ENCODE measurements at regions not wholly inside any gene's neighbourhood (a gene's known extent, or its start where the extent isn't known, plus 50 kb on each side); places are given as distances from the start of the nearest gene placed in this dataset.

DNA sequence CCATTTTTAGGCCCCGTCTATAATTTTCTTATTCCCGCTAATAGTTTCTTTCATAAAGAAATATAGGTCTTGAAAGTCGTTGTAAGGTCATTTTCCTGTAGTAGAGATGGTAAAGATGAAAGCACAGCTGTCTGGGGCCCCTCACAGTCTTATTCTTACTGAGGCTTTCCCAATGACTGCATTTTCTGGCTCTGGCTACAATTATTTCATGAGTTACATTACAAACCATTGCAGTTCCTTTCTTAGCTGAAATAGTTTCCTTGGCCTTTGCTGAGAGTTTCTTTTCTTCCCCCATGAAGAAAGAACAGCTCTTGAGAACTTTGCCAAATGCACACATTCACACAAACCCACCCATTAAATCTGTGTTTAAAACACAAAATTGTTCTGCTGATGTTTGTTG, 113.0 kb downstream of the DYRK2 start:
- no peaks in the 10 kb centered on the region for H3K9me3 Mint-ChIP-seq
- intact Hi-C loops (cut with micrococcal nuclease): no loop called here
- CTCF ChIA-PET: interaction anchor here (0.7 kb wide), 1 partner anchor 171 kb away, joined by 6 read pairs; no protein-coding TSS in a partner anchor

DNA sequence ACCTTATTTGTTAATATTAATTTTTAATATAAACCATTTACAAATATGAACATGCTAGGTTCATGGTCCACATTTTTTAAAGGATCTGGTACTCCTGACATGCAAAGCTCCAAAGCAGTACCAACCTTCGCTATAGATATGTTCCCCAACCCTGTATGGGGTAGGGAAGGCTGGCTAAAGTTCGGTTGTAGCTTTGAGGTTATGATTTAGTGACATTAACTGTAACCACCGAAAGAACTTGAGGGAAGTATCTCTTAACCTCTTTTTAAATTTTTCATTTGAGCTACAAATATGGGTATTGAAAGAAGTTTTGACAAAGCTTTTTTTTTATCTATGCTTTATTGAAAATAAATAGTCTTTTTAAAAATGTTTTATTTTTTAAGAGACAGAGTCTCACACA, 115.5 kb downstream of the DYRK2 start:
- intact Hi-C loops (cut with micrococcal nuclease): no loop called here
- Mint-ChIP-seq H3K4me1 (ENCODE audit: low read depth) (peaks cover 20% of the 10 kb centered on the region), H3K27me3 (ENCODE audit: low read depth) (no peaks in the 10 kb centered on the region), H3K27ac (no peak overlapping the region), H3K4me3 (no peak overlapping the region), H3K36me3 (ENCODE audit: low read depth) (no peaks in the 10 kb centered on the region), H3K9me3 (no peaks in the 10 kb centered on the region)
- DNase-seq: no peak
- CTCF ChIA-PET: interaction anchor here (0.6 to 1.6 kb wide), 4 partner anchors 12 to 823 kb away, joined by 3 to 4 read pairs (median 3); no protein-coding TSS in a partner anchor

More for the DNA sequence above, 113.0 kb downstream of the DYRK2 start:
- no peaks in the 10 kb centered on the region for H3K27me3 Mint-ChIP-seq (ENCODE audit: low read depth)
- H3K27ac Mint-ChIP-seq: no peak overlapping the region
- peaks cover 32% of the 10 kb centered on the region for H3K4me1 Mint-ChIP-seq (ENCODE audit: low read depth)
- no peak for DNase-seq
- H3K36me3 Mint-ChIP-seq (ENCODE audit: low read depth): no peaks in the 10 kb centered on the region
- no peak overlapping the region for H3K4me3 Mint-ChIP-seq

DNA sequence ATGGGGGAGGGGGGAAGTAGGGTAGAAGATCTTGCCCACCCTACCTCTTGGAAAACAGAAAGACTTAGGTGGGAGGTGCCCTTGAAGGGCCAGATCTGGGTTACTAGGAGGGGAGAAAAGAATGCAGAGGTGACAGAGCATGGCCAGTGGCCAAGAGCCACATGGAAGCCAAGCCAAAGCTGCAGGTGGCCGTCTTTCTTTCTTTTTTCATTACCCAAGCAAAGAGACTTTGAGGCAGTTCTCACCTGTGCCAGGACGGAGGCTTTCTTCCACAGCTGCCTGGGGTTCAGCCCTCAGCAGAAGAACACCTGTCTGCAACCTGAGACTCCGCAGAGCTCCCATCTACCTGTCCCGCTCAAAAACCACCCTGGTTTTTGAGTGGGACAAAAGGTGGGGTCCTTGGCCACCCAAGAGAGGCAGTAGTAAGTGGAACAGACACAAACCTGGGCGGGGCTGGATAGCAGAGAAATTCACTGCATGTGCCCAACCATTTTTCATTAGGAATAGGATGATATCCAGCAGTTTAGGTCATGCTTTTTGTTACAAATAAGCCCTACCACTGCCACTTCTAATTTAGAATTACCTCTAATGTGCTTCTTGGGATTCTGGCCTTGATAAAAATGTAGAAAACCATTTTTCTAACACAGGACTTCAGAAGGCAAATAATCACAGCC, 116.5 kb downstream of the DYRK2 start:
- H3K9me3 Mint-ChIP-seq: no peaks in the 10 kb centered on the region
- H3K27me3 Mint-ChIP-seq (ENCODE audit: low read depth): no peaks in the 10 kb centered on the region
- no peaks in the 10 kb centered on the region for H3K36me3 Mint-ChIP-seq (ENCODE audit: low read depth)

DNA sequence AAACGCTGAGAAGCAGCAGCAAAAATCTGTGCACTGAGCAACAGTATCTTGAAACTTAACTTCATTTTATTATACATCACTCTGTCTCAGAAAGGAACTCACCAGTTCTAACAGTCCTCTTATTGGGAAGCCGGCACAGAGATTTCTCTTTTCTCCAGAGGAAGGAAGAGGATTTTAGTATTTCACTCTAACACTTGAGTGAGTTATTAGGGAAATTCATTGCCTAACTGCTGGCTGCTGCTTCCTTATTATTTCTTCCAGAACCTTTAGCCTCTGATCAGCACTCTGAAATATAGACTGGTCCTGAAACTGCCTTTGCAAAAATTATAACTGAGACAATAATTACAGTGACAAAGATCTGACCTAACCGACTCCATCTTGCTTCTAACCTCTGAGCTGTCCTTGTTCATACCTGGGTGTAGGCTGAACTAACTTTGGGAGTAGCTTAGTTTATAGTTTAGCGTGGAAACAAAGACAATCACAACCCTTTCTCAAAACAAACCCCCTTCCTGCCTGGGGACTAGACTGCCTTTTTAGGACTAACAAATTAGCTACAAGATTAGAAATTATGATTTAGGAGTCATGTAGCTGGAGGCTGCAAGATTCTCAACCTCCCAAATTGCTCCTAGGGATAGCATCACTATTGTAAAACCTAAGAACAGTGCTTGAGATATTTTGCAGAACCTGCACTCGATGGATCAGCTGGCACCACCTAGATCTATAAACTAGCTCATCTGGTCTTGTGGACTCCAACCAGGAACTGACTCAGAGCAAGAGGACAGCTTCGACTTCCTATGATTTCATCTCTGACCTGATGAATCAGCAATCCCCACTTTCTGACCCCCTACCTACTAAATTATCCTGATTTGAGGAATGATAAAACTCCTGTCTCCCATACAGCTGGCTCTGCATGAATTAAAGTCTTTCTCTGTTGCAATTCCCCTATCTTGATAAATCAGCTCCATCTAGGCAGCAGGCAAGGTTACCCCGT, 117.5 kb downstream of the DYRK2 start:
- CTCF ChIA-PET: interaction anchor here (0.7 kb wide), 1 partner anchor 383 kb away, joined by 3 read pairs; no protein-coding TSS in a partner anchor
- DNase-seq: no peak
- H3K27me3 Mint-ChIP-seq (ENCODE audit: low read depth): no peaks in the 10 kb centered on the region
- no peak overlapping the region for H3K27ac Mint-ChIP-seq
- no peaks in the 10 kb centered on the region for H3K36me3 Mint-ChIP-seq (ENCODE audit: low read depth)
- no peak overlapping the region for H3K4me3 Mint-ChIP-seq
- no peaks in the 10 kb centered on the region for H3K4me1 Mint-ChIP-seq (ENCODE audit: low read depth)
- H3K9me3 Mint-ChIP-seq: no peaks in the 10 kb centered on the region
- intact Hi-C loops (cut with micrococcal nuclease): no loop called here

More for the DNA sequence above, 116.5 kb downstream of the DYRK2 start:
- H3K4me3 Mint-ChIP-seq: no peak overlapping the region
- no peak for DNase-seq
- intact Hi-C loops (cut with micrococcal nuclease): no loop called here
- H3K4me1 Mint-ChIP-seq (ENCODE audit: low read depth): peaks cover 10% of the 10 kb centered on the region
- no peak overlapping the region for H3K27ac Mint-ChIP-seq
- CTCF ChIA-PET: interaction anchor here (1.6 kb wide), 1 partner anchor 10 kb away, joined by 4 read pairs; no protein-coding TSS in a partner anchor

DNA sequence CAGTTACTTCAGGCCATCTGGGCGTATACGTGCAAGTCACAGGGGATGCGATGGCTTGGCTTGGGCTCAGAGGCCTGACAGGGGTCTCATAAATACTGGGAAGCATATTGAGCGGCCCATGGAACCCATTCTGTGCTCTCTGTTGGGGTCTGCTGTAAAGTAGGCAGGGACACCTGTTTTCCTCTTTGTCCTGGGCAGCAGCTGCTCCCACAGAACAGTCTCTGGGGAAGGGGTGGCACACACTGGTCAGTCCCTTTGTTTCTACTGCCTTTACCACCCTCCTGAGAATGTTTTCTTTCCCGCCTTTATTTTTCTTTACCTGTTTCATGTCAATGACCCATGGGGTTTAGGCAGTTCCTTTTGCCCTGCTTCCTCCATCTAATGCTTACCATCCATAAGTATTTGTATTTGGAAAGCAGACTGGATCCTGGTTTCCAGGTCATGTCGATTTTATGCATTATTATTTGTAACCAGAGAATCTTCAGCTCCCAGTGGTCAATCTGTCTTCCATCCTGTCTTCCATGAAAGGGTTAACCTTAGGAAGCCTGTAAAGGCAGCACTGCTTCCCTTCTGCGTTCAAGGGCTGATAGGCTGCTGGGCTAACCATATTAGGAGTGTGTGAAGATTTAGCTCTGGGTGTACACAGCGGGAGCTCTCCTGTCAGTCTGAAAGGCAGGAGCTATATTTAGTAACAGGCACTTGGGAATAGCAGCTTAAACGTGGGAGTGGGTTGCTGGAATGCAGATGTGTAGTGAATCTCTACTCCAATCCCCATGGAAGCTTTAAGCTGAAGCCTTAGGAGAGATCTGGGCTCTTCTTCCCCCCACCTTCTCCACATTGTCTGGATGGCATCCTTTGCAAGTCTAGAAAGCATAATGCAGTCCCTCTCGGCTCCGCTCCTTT, 124.0 kb downstream of the DYRK2 start:
- intact Hi-C loops (cut with micrococcal nuclease): no loop called here

DNA sequence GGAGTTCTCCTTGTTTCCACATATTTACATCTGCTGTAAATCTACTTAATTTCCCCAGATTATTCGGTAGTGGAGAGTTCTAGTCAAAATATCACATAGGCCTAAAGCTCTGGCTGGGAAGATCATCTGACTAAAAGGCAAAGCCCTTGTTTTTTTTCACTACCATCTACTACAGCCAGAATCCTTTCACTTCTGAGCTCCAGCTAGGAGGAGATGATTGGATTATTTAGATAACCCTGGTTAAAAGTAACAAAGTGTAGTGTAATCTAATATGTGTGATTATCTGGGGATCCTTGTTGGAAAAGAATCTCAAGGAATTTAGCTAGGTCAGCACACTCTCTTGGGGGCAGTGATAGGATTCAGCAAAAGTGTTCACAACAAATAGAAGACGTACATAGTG, 125.4 kb downstream of the DYRK2 start:
- Mint-ChIP-seq H3K4me3 (no peak overlapping the region), H3K36me3 (ENCODE audit: low read depth) (no peaks in the 10 kb centered on the region), H3K27me3 (ENCODE audit: low read depth) (no peaks in the 10 kb centered on the region), H3K27ac (no peak overlapping the region), H3K9me3 (peaks cover 2% of the 10 kb centered on the region), H3K4me1 (ENCODE audit: low read depth) (no peaks in the 10 kb centered on the region)
- CTCF ChIA-PET: interaction anchor here (0.9 to 1.5 kb wide), 2 partner anchors 11 to 169 kb away, joined by 4 read pairs; no protein-coding TSS in a partner anchor
- no peak for DNase-seq
- intact Hi-C loops (cut with micrococcal nuclease): no loop called here

More for the DNA sequence above, 124.0 kb downstream of the DYRK2 start:
- H3K36me3 Mint-ChIP-seq (ENCODE audit: low read depth): no peaks in the 10 kb centered on the region
- H3K4me1 Mint-ChIP-seq (ENCODE audit: low read depth): no peaks in the 10 kb centered on the region
- no peaks in the 10 kb centered on the region for H3K27me3 Mint-ChIP-seq (ENCODE audit: low read depth)
- H3K4me3 Mint-ChIP-seq: no peak overlapping the region
- no peak overlapping the region for H3K27ac Mint-ChIP-seq
- DNase-seq: no peak
- CTCF ChIA-PET: interaction anchor here (0.6 kb wide), 1 partner anchor 24 kb away, joined by 3 read pairs; no protein-coding TSS in a partner anchor
- H3K9me3 Mint-ChIP-seq: peaks cover 2% of the 10 kb centered on the region

DNA sequence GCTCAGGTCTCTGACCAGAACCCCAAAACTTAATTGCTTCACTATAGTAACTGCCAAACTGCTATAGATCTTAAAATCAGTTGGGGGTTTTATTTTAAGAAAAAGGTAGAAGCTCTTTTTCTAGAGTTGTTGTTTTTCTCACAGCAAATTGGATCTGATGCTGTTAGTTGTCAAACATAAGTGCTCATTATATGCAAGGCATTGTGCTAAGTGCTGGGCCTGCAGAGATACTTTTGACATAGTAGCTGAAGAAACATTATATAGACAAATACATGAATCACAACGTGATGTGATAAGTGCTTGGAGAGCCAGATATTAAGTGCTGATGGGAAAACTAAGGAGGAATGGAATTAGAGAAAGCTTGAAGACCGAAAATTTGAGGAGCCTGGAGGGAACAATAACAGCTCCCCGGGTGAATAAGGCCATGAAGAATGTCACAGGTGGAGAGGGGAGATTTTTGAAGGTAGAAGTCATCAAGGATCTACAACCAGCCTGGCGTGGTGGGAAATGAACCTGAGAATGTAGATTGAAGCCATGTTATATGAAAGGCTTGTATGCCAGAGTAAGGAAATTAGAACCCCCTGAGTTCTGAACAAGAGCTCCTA, 126.5 kb downstream of the DYRK2 start:
- intact Hi-C loops (cut with micrococcal nuclease): no loop called here
- H3K36me3 Mint-ChIP-seq (ENCODE audit: low read depth): no peaks in the 10 kb centered on the region
- no peak overlapping the region for H3K27ac Mint-ChIP-seq
- CTCF ChIA-PET: interaction anchor here (0.8 to 1.5 kb wide), 3 partner anchors 11 to 168 kb away, joined by 3 to 4 read pairs (median 4); no protein-coding TSS in a partner anchor
- no peaks in the 10 kb centered on the region for H3K4me1 Mint-ChIP-seq (ENCODE audit: low read depth)
- DNase-seq: no peak
- H3K9me3 Mint-ChIP-seq: peaks cover 2% of the 10 kb centered on the region
- no peaks in the 10 kb centered on the region for H3K27me3 Mint-ChIP-seq (ENCODE audit: low read depth)
- H3K4me3 Mint-ChIP-seq: no peak overlapping the region

DNA sequence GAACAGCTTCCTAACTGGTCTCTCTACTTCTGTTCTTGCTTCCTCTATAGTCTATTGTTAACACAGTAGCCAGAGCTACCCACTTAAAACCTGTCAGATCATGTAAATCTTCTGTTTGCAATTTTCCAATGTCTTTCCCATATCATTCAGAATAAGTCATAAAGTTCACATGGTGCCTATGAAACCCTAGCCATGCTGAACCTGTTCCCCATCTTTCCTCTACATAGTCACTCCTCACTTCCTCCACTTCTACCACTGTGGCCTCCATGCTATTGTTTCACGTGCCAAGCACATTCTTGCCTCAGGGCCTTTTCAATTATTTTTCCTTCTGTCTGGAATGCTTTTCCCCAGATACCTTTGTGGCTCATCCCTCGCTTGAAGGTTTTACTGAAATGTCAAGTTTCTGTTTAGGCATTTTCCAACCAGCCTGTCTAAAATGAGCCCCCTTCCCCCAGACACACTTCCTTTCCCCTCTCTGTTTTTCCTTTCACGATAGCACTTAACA, 132.1 kb downstream of the DYRK2 start:
- no peaks in the 10 kb centered on the region for H3K27me3 Mint-ChIP-seq (ENCODE audit: low read depth)
- intact Hi-C loops (cut with micrococcal nuclease): no loop called here
- CTCF ChIA-PET: no interaction called here
- peaks cover 2% of the 10 kb centered on the region for H3K9me3 Mint-ChIP-seq
- H3K36me3 Mint-ChIP-seq (ENCODE audit: low read depth): no peaks in the 10 kb centered on the region
- no peak overlapping the region for H3K4me3 Mint-ChIP-seq
- no peak for DNase-seq
- H3K4me1 Mint-ChIP-seq (ENCODE audit: low read depth): peaks cover 27% of the 10 kb centered on the region
- no peak overlapping the region for H3K27ac Mint-ChIP-seq

DNA sequence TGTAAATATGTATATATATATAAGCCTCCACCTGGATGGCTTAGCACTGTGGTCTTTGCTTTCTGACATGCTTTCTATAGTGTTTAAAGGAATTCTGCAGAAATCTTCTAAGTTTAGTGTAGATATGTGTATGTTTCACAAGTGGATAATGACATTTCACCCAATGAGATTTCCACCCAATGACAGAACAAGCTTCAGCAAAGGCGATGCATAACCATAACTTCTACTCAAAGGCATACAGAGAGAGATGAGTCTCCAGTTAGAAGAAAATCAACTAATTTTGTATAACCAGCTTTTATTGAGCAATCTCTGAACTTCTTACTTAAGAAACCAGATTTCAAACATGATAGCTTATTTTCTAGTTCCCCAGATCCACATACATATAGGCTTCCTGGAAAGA, 134.0 kb downstream of the DYRK2 start:
- Mint-ChIP-seq H3K9me3 (no peaks in the 10 kb centered on the region), H3K4me1 (ENCODE audit: low read depth) (peaks cover 30% of the 10 kb centered on the region), H3K27ac (no peak overlapping the region), H3K36me3 (ENCODE audit: low read depth) (no peaks in the 10 kb centered on the region), H3K4me3 (no peak overlapping the region), H3K27me3 (ENCODE audit: low read depth) (no peaks in the 10 kb centered on the region)
- DNase-seq: no peak
- CTCF ChIA-PET: interaction anchor here (0.6 to 0.7 kb wide), 2 partner anchors 10 to 18 kb away, joined by 3 to 4 read pairs; no protein-coding TSS in a partner anchor
- intact Hi-C loops (cut with micrococcal nuclease): no loop called here

DNA sequence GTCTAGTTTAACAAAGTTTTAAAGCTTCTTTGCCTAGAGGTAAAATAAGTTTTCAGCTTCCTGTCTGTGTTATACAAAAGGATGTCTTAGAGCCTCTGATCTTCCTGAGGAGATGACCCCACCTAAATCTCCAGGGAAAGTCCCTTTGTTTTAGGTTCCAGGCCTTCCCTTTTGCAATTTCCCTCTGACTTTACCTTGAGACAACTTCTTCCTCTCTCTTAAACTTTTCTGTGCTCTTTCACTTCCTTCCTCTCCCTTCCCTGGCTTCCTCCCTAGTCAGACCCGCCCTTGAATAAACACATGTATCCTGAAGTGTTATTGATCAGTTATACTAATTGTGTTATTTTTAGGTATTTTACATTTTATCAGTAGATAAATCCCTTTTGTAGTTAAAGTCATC, 134.8 kb downstream of the DYRK2 start:
- intact Hi-C loops (cut with micrococcal nuclease): no loop called here
- no peak overlapping the region for H3K27ac Mint-ChIP-seq

DNA sequence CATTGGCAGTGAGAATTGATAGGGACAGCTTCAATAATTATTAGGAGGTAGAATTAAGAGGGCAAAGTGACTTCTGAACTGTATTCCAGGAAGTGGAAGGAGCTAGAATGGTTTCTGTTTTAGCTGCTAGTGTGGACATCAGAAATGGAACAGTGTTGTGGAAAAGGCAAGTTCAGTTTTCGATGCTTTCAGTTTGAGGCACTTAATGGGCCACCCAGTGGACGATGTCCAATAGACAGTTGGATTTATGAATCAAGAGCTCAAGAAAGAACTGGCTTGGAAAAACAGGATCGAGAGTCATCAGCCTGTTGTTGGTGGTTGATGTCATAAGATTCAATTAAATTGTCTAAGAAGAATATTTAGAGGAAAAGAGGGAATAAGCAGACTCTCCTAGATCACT, 136.3 kb downstream of the DYRK2 start:
- no peak for DNase-seq
- H3K4me1 Mint-ChIP-seq (ENCODE audit: low read depth): peaks cover 34% of the 10 kb centered on the region
- H3K27me3 Mint-ChIP-seq (ENCODE audit: low read depth): no peaks in the 10 kb centered on the region
- no peaks in the 10 kb centered on the region for H3K9me3 Mint-ChIP-seq
- H3K27ac Mint-ChIP-seq: no peak overlapping the region
- H3K36me3 Mint-ChIP-seq (ENCODE audit: low read depth): no peaks in the 10 kb centered on the region
- H3K4me3 Mint-ChIP-seq: no peak overlapping the region
- CTCF ChIA-PET: interaction anchor here (1.1 to 2.1 kb wide), 2 partner anchors 11 to 158 kb away, joined by 4 to 6 read pairs; no protein-coding TSS in a partner anchor
- intact Hi-C loops (cut with micrococcal nuclease): no loop called here

More for the DNA sequence above, 134.8 kb downstream of the DYRK2 start:
- no peaks in the 10 kb centered on the region for H3K36me3 Mint-ChIP-seq (ENCODE audit: low read depth)
- no peak overlapping the region for H3K4me3 Mint-ChIP-seq
- no peak for DNase-seq
- no peaks in the 10 kb centered on the region for H3K9me3 Mint-ChIP-seq
- CTCF ChIA-PET: interaction anchor here (0.6 to 2.1 kb wide), 2 partner anchors 17 to 159 kb away, joined by 4 to 6 read pairs; no protein-coding TSS in a partner anchor
- H3K27me3 Mint-ChIP-seq (ENCODE audit: low read depth): no peaks in the 10 kb centered on the region
- H3K4me1 Mint-ChIP-seq (ENCODE audit: low read depth): peaks cover 30% of the 10 kb centered on the region

Data from activated naive CD4-positive, alpha-beta T cell treated with anti-CD3 and anti-CD28 coated beads for 36 hours (primary cell).